ENCODE measurements at regions not wholly inside any gene's neighbourhood (a gene's known extent, or its start where the extent isn't known, plus 50 kb on each side); places are given as distances from the start of the nearest gene placed in this dataset.

DNA sequence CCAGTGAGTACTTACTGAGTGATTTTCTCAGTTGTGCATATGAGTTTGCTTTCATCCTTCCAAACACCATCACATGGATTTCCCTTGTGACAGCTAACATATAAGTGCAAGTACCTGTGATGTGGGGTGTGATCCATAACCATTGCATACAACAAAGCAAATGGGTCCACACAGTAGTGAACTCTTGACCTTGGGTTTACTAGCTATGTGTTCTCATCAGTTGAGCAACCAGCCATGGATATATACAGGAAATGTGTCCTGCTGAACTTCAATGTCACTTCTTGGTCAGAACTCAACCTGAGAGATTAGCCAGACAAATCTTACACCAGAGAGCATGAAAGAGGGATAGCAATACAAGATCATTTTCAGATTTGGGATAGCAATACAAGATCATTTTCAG is 420.9 kb upstream of the KCNH7 start:
- DNase-seq, result no peak

GRCh38 chr2:163255086-163255485 is 416.5 kb upstream of the KCNH7 start:
- DNase-seq, result no peak

- no peak for DNase-seq
These were observed 415.2 kb upstream of the KCNH7 start for GRCh38 chr2:163253621-163254285.

- no peak for DNase-seq
These were observed 413.6 kb upstream of the KCNH7 start for GRCh38 chr2:163252199-163252598.

DNA sequence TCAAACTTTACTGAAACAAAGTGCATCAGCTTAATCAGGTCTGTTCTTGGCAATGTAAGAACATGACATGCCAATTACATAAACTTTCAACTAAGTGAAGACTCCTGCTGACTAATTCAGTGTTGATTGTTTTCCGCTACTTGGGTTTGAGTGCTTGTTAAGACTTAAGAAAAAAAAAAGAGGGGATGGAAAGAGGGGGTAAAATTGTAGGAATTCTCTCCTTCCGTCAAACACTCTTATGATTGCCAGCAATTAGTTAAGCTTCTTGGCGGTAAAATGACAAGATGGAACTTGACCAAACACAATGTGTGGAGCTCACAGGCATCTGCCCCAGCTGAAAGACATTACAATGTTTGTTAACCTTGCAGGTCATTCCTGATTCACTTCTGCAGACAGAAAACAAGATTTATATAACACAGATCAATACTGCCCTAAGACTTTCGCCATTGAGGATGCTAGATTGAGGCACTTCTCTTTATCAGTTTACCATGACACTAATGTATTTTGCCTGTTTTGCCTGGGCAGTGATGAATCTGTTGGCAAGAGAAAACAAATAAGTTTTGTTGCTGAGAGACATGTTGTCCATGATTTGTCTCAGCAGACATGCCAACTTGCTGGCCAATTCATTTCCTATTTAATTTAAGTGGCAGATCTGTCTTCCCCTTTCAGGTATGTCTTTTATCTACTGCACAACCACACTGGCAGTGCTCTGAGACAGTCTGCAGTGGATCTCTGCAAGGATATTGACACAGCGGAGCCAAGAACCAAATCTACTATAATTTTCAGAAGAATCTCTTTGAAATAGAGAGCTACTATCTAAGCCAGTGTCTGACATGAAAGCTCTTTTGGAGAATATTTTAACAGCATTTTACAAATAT is 410.0 kb upstream of the KCNH7 start:
- no peak for DNase-seq

DNA sequence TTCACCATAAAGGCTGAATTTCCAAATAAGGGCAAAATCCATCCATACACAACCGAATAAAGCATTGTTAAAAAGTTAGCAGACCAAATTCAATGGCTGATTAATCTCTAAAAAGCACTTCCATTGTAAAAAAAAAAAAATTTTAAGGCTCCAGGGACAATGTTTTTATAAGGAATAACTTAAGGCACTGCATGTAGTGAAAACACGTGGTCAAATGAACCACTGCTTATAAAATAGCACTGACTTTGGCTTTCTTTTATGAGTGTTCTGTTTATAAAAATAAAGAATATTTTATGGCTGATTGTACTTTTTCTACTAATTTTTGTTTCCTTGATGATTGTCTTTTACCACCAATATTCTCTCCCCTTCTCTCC is 409.3 kb upstream of the KCNH7 start:
- DNase-seq, result no peak

GRCh38 chr2:163247156-163247846 is 408.7 kb upstream of the KCNH7 start:
- no peak for DNase-seq

DNA sequence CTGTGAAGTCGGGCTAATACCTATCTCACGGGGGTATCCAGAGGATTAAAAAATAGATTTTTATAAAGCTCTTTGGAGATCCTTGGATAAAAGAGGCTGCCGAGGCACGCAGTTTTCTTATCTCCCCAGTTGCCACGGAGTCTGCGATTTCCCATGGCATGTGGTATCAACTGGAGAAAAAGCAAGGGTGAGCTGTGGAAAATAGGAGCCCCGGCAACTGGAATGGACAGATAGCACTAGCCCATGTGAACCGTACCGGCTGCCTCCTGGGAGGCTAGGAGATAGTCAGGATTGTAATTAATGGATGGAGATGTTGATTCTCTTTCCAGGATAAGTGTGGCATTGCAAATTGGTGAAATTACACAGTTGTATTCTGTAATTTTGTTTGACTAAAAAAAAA is 407.6 kb upstream of the KCNH7 start:
- no peak for DNase-seq

DNA sequence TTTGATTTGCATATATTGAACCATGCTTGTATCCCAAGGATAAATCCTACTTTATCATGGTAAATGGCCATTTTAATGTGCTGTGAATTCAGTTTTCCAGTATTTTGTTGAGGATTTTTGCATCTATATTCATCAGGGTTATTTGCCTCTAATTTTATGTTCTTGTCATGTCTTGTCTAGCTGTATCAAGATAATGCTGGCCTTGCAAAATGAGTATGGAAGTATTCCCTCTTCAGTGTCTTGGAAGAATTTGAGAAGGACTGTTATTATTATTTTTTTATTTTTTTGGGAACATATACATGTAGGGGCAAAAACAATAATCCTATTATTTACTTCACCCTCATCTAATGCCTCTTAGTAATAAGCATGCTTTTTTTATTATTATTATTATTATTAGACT is 398.0 kb upstream of the KCNH7 start:
- DNase-seq, result no peak

- DNase-seq, result no peak
These were observed 393.1 kb upstream of the KCNH7 start for GRCh38 chr2:163231666-163232065.

- DNase-seq, result no peak
These were observed 375.1 kb upstream of the KCNH7 start for GRCh38 chr2:163213661-163214081.

- no peak for DNase-seq
These were observed 371.9 kb upstream of the KCNH7 start for GRCh38 chr2:163210430-163210918.

GRCh38 chr2:163207693-163208370 is 369.3 kb upstream of the KCNH7 start:
- DNase-seq, result no peak

GRCh38 chr2:163205589-163206254 is 367.2 kb upstream of the KCNH7 start:
- DNase-seq, result no peak

GRCh38 chr2:163200741-163201140 is 362.2 kb upstream of the KCNH7 start:
- DNase-seq, result no peak

DNA sequence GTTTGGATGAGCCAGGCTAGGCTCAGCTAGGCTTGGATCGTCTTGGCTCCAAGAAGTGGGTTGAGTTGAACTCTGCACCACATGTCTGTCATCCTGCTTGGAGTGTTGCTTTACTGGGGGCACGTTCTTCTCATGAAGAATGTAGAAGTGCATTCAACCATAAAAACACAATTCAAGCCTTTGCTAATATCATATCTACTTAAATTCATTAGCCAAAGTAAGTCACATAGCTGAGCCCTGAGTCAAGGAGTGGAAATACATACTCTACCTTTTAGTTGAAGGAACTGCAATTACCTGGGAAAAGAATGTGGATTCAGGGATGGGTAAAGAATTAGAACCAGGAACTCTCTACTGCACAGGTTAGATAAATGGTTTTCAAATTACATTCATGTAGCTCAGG is 360.4 kb upstream of the KCNH7 start:
- DNase-seq, result no peak

- no peak for DNase-seq
These were observed 359.4 kb upstream of the KCNH7 start for GRCh38 chr2:163198007-163198406.

GRCh38 chr2:163191372-163191771 is 352.8 kb upstream of the KCNH7 start:
- DNase-seq, result no peak

- DNase-seq, result no peak
These were observed 349.6 kb upstream of the KCNH7 start for GRCh38 chr2:163187995-163188655.

DNA sequence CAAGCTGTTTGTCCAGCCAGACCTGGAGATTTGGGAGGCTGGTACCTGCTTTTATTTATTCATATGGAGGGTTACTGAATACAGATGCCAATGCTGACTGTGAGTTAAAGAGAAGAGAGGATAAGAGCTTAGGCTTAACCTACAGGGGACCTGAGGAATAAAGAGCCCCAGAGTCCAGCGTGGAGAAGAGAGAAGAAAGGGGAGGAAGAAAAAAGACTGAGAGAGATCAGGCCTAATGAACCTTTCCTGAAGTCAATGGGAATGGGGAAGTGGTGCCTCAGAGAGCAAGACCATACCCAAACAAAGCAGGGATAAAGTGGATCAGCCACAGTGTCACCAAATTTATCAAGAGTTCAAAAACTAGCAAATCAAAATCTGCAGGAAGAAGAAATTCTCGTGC is 348.6 kb upstream of the KCNH7 start:
- no peak for DNase-seq

DNA sequence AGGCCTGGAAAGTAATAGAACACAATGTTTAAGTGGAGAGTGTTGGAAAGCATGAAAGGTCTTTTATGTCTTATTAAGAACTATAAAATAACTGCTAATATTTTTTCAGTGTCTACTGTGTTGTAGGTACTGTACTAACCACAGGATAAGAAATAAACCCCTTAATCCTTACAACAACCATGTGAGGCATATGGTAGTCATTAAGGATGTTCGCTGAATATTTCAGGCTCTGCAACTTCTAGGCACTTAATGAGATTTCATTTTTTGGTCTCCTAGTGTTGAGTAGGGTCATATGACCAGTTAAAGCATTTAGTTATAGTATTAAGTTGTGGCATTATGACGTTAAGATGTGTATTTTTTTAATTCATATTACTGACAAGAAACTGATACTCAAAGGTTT is 346.6 kb upstream of the KCNH7 start:
- no peak for DNase-seq

DNA sequence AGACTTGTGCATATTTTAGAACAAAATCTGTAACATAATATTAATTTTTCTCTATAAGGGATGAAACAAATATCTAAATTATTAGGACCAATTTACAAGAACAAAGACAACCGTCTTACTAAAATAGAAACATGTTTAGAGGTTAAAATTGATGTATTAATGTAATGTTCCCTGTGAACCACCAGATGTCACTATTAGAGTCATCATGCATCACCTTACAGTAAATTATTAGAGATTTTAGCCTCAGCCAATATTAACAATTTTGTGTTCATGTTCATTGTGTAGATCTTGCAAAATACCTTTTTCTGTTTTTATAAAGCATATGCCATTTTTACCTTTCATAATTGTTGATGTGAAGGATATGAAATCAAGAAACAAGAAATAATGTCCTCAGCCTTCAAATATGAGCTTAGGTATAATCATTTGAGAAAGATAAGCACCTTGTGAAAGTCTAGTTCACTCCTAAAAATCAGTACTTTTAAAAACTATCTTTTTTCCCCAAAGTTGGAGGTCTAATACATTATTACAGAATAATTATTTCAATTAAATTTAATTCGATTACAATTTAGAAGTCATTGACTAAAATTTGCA is 344.3 kb upstream of the KCNH7 start:
- DNase-seq, result no peak
